ENCODE measurements at regions not wholly inside any gene's neighbourhood (a gene's known extent, or its start where the extent isn't known, plus 50 kb on each side); places are given as distances from the start of the nearest gene placed in this dataset.

- peaks cover 7 to 28% (median 13%) of the 10 kb centered on the region in 3 donors for H3K4me1 ChIP-seq
- no peaks in the 10 kb centered on the region for H3K9me3 ChIP-seq
- H3K27ac ChIP-seq, result no peak overlapping the region
- DNase-seq, result no peak
- TF ChIP-seq CTCF (IDR thresholded peaks at IDR 0.05), result no peak
- no peak for TF ChIP-seq POLR2A (IDR thresholded peaks at IDR 0.05)
- H3K27me3 ChIP-seq, result peaks cover 0 to 84% (median 7%) of the 10 kb centered on the region in 4 donors
- whole genome bisulfite sequencing, 2 donors, result 53 to 57% methylated on average over 5 of the region's 5 CpGs
- intact Hi-C loops (cut with DNase I), result no loop called here
- no peak overlapping the region for H3K4me3 ChIP-seq
- H3K36me3 ChIP-seq, result no peaks in the 10 kb centered on the region
Observed at GRCh38 chr5:175800656-175801081, 70.7 kb upstream of the CPLX2 start.

GRCh38 chr5:175802361-175802760 is 69.0 kb upstream of the CPLX2 start:
- H3K4me3 ChIP-seq, result no peak overlapping the region
- peaks cover 3 to 18% (median 4%) of the 10 kb centered on the region in 3 donors for H3K4me1 ChIP-seq
- intact Hi-C loops (cut with DNase I), result no loop called here
- no peak for TF ChIP-seq POLR2A (IDR thresholded peaks at IDR 0.05)
- TF ChIP-seq CTCF (IDR thresholded peaks at IDR 0.05), result no peak
- H3K27me3 ChIP-seq, result peaks cover 0 to 82% (median 4%) of the 10 kb centered on the region in 4 donors
- 26 to 55% methylated on average over 2 to 5 of the region's 8 CpGs for WGBS, 2 donors
- H3K36me3 ChIP-seq, result no peaks in the 10 kb centered on the region
- H3K9me3 ChIP-seq, result no peaks in the 10 kb centered on the region
- DNase-seq, result no peak
- no peak overlapping the region for H3K27ac ChIP-seq

GRCh38 chr5:175803254-175803653 is 68.1 kb upstream of the CPLX2 start:
- TF ChIP-seq POLR2A (IDR thresholded peaks at IDR 0.05), result no peak
- no peak for TF ChIP-seq CTCF (IDR thresholded peaks at IDR 0.05)
- Histone ChIP-seq H3K36me3 (no peaks in the 10 kb centered on the region), H3K4me1 (peaks cover 0 to 10% (median 0%) of the 10 kb centered on the region in 3 donors), H3K4me3 (no peak overlapping the region), H3K27me3 (peaks cover 0 to 79% (median 3%) of the 10 kb centered on the region in 4 donors), H3K27ac (no peak overlapping the region), H3K9me3 (no peaks in the 10 kb centered on the region)
- no peak for DNase-seq
- intact Hi-C loops (cut with DNase I), result no loop called here
- 74 to 81% methylated on average over 5 of the region's 5 CpGs for WGBS, 2 donors

GRCh38 chr5:175803736-175804454 is 67.5 kb upstream of the CPLX2 start:
- Histone ChIP-seq H3K4me3 (no peak overlapping the region), H3K27ac (no peak overlapping the region), H3K4me1 (peaks cover 0 to 10% (median 0%) of the 10 kb centered on the region in 3 donors), H3K9me3 (no peaks in the 10 kb centered on the region), H3K27me3 (peaks cover 0 to 79% (median 2%) of the 10 kb centered on the region in 4 donors), H3K36me3 (no peaks in the 10 kb centered on the region)
- TF ChIP-seq CTCF (IDR thresholded peaks at IDR 0.05), result no peak
- TF ChIP-seq POLR2A (IDR thresholded peaks at IDR 0.05), result no peak
- no peak for DNase-seq
- intact Hi-C loops (cut with DNase I), result no loop called here
- WGBS, 2 donors, result 26 to 27% methylated on average over 4 to 8 of the region's 8 CpGs

DNA sequence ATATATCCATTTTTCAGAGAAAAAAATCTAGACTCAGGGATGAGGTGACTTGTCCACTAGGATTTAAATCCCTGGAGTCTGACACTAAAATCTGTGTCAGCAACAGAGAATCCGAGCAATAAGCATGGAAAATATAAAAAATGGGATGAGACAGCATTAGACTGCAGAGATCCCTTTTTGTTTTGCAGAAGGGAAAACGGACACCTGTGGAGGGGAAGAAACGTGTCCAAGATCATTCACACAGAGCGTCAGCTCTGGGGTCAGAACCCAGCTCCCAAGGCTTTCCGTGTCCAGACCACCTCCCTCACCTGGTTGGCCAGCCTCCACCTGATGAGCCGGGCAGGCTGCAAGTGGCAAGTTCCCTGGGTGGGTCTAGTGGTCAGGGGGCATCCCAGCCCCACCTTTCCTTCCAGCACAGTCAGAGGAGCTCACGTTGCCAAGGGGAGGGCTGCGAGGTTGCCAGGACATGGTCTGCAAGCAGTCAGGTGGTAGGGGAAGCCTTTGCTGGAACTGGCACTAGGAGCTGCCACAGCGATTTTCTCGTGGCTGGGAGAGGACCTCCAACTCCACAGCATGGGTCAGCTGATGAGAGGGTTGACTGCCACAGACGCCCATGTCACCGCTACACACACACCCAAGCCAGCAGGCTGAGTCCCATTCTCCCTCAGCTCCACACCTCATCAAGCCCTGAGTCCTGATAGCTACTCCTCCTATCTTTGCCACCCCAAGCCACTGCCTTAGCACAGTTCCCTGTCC is 65.9 kb upstream of the CPLX2 start:
- Histone ChIP-seq H3K4me1 (peaks cover 0 to 10% (median 0%) of the 10 kb centered on the region in 3 donors), H3K27me3 (peaks cover 0 to 79% (median 0%) of the 10 kb centered on the region in 4 donors), H3K9me3 (no peaks in the 10 kb centered on the region), H3K4me3 (no peak overlapping the region), H3K27ac (no peak overlapping the region), H3K36me3 (no peaks in the 10 kb centered on the region)
- WGBS, 2 donors, result 55 to 57% methylated on average over 6 to 7 of the region's 12 CpGs
- intact Hi-C loops (cut with DNase I), result no loop called here
- no peak for DNase-seq
- TF ChIP-seq POLR2A (IDR thresholded peaks at IDR 0.05), result no peak
- no peak for TF ChIP-seq CTCF (IDR thresholded peaks at IDR 0.05)
